Neural cell (in vitro differentiated cells): ENCODE measurements at regions not wholly inside any gene's neighbourhood (a gene's known extent, or its start where the extent isn't known, plus 50 kb on each side); places are given as distances from the start of the nearest gene placed in this dataset.

Source experiments
- H2AFZ ChIP-seq: fragments of 200-600, 300-800 bp; sonication (generic), shearing (Covaris generic); 2 replicates; pipeline ENCODE4 v1.6.0; 2014; ENCODE audit warnings: low read depth, mild to moderate bottlenecking, antibody characterized with exemption, low read length, moderate library complexity
- H3F3A ChIP-seq: fragments of 200-600 bp; shearing (Covaris generic); 2 replicates; pipeline ENCODE4 v1.6.1; 2016; ENCODE audit warnings: mild to moderate bottlenecking, moderate library complexity, mixed read lengths, antibody characterized with exemption, low read length; ENCODE audit not compliant: insufficient read depth, poor library complexity, severe bottlenecking
- H3K27ac ChIP-seq: fragments of 200-600, 300-800 bp; sonication (generic), shearing (Covaris generic); 2 replicates; pipeline ENCODE4 v1.5.1; 2014; ENCODE audit warnings: mild to moderate bottlenecking, low read length, moderate library complexity
- H3K27me3 ChIP-seq: fragments of 300-800, 200-600 bp; sonication (generic), shearing (Covaris generic); 2 replicates; pipeline ENCODE4 v1.6.0; 2014; ENCODE audit warnings: mild to moderate bottlenecking, low read depth, low read length, moderate library complexity; ENCODE audit not compliant: insufficient read depth
- H3K36me3 ChIP-seq: fragments of 300-800, 200-600 bp; sonication (generic), shearing (Covaris generic); 2 replicates; pipeline ENCODE4 v1.5.1; 2014; ENCODE audit warnings: mild to moderate bottlenecking, antibody characterized with exemption, low read length, moderate library complexity; ENCODE audit not compliant: insufficient read depth
- H3K4me2 ChIP-seq: fragments of 300-800, 200-600 bp; sonication (generic), shearing (Covaris generic); 2 replicates; pipeline ENCODE4 v1.6.0; 2014; ENCODE audit warnings: mild to moderate bottlenecking, low read length
- H3K4me3 ChIP-seq: fragments of 300-800, 200-600 bp; sonication (generic), shearing (Covaris generic); 2 replicates; pipeline ENCODE4 v1.5.1; 2014; ENCODE audit warnings: mild to moderate bottlenecking, low read length, moderate library complexity
- H3K79me2 ChIP-seq: fragments of 200-600 bp; shearing (Covaris generic); replicated peaks from 2 replicates; pipeline ENCODE4 v1.6.0; 2014; ENCODE audit warnings: mild to moderate bottlenecking, low read length, moderate library complexity; ENCODE audit not compliant: insufficient read depth
- H3K9ac ChIP-seq: fragments of 300-800, 200-600 bp; sonication (generic), shearing (Covaris generic); 2 replicates; pipeline ENCODE4 v1.6.1; 2016; ENCODE audit warnings: mild to moderate bottlenecking, low read length, mixed read lengths
- H3K9me2 ChIP-seq: fragments of 200-600 bp; shearing (Covaris generic); 2 replicates; pipeline ENCODE4 v1.6.1; 2016; ENCODE audit warnings: mild to moderate bottlenecking, low read length, mixed read lengths; ENCODE audit not compliant: insufficient read depth
- H3K9me3 ChIP-seq: fragments of 200-600, 300-800 bp; sonication (generic), shearing (Covaris generic); 2 replicates; pipeline ENCODE4 v1.6.1; 2016; ENCODE audit warnings: mild to moderate bottlenecking, mixed run types, low read length, moderate library complexity, mixed read lengths
- H4K20me1 ChIP-seq: fragments of 200-600 bp; shearing (Covaris generic); 2 replicates; pipeline ENCODE4 v1.6.1; 2016; ENCODE audit warnings: mild to moderate bottlenecking, mixed run types; ENCODE audit not compliant: insufficient read depth
- EP300 ChIP-seq: fragments of 450-650 bp; conservative IDR thresholded peaks from 2 replicates; pipeline ENCODE4 v1.6.1; 2014; ENCODE audit warnings: antibody characterized with exemption, mild to moderate bottlenecking, moderate library complexity; ENCODE audit not compliant: poor library complexity, severe bottlenecking
- EZH2 ChIP-seq: fragments of 200-600, 300-800 bp; shearing (Covaris generic), sonication (generic); IDR thresholded peaks from 2 replicates; pipeline ENCODE4 v1.6.1; 2014; ENCODE audit warnings: antibody characterized with exemption, low read length, borderline replicate concordance, mild to moderate bottlenecking; ENCODE audit not compliant: insufficient read depth, poor library complexity, severe bottlenecking
- MXI1 ChIP-seq: fragments of 450-650 bp; conservative IDR thresholded peaks from 2 replicates; pipeline ENCODE4 v1.6.1; 2014; ENCODE audit warnings: antibody characterized with exemption, mild to moderate bottlenecking; ENCODE audit not compliant: poor library complexity, severe bottlenecking
- POLR2AphosphoS5 ChIP-seq: IDR thresholded peaks from 2 replicates; pipeline ENCODE4 v1.6.1; 2012
- RAD21 ChIP-seq: fragments of 450-650 bp; conservative IDR thresholded peaks from 2 replicates; pipeline ENCODE4 v1.6.1; 2014; ENCODE audit warnings: antibody characterized with exemption, mild to moderate bottlenecking, moderate library complexity
- REST ChIP-seq: IDR thresholded peaks from 2 replicates; pipeline ENCODE4 v1.6.1; 2012; ENCODE audit warnings: borderline replicate concordance
- SMC3 ChIP-seq: fragments of 450-650 bp; conservative IDR thresholded peaks from 2 replicates; pipeline ENCODE4 v1.6.1; 2014; ENCODE audit warnings: antibody characterized with exemption, mild to moderate bottlenecking, moderate library complexity; ENCODE audit not compliant: poor library complexity
- TAF1 ChIP-seq: IDR thresholded peaks from 2 replicates; pipeline ENCODE4 v1.6.1; 2012; ENCODE audit warnings: low read depth
- TF ChIP-seq, protein P1 (sequence below): fragments of 450-650 bp; IDR thresholded peaks from 2 replicates; pipeline ENCODE4 v1.5.1; 2014; ENCODE audit warnings: antibody characterized with exemption, mild to moderate bottlenecking, moderate library complexity; ENCODE audit not compliant: poor library complexity, severe bottlenecking

DNA sequence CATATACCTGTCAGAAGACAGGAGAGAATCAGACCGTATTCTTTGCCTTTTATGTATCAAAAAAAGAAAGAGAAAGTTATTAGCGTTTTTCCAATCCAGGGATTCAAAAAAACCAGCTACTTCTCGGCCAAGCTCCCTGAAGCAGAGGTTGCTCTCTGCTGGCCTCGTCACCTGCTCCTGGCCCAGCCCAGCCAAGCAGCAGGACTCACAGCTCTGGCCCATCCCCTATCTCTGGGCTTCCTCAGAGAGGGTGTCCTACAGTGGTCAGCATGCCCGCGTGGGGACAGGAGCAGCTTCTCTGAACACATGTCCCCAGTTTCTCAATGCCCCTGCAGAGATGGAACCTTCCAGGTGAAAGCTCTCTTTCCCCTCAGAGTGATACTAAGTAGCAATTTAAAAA, 209.0 kb downstream of the URI1 start:
- Histone ChIP-seq H3K9me2 (no peaks in the 10 kb centered on the region), H2AFZ (no peak overlapping the region), H3K4me3 (no peak overlapping the region), H4K20me1 (no peaks in the 10 kb centered on the region), H3K9me3 (no peaks in the 10 kb centered on the region), H3K4me2 (no peak overlapping the region), H3K9ac (no peak overlapping the region), H3K79me2 (no peaks in the 10 kb centered on the region), H3K36me3 (no peaks in the 10 kb centered on the region), H3K27me3 (no peaks in the 10 kb centered on the region), H3F3A (no peaks in the 10 kb centered on the region), H3K27ac (no peak overlapping the region)
- no peak for TF ChIP-seq TAF1
- no peak for TF ChIP-seq POLR2AphosphoS5
- TF ChIP-seq MXI1: no peak
- no peak for TF ChIP-seq EZH2
- no peak for TF ChIP-seq REST
- no peak for TF ChIP-seq EP300
- TF ChIP-seq, protein P1, sequence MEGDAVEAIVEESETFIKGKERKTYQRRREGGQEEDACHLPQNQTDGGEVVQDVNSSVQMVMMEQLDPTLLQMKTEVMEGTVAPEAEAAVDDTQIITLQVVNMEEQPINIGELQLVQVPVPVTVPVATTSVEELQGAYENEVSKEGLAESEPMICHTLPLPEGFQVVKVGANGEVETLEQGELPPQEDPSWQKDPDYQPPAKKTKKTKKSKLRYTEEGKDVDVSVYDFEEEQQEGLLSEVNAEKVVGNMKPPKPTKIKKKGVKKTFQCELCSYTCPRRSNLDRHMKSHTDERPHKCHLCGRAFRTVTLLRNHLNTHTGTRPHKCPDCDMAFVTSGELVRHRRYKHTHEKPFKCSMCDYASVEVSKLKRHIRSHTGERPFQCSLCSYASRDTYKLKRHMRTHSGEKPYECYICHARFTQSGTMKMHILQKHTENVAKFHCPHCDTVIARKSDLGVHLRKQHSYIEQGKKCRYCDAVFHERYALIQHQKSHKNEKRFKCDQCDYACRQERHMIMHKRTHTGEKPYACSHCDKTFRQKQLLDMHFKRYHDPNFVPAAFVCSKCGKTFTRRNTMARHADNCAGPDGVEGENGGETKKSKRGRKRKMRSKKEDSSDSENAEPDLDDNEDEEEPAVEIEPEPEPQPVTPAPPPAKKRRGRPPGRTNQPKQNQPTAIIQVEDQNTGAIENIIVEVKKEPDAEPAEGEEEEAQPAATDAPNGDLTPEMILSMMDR: no peak
- no peak for TF ChIP-seq SMC3
- no peak for TF ChIP-seq RAD21

- no peak overlapping the region for H2AFZ ChIP-seq
- no peaks in the 10 kb centered on the region for H3K9me3 ChIP-seq
- H3K27ac ChIP-seq: no peak overlapping the region
- H4K20me1 ChIP-seq: no peaks in the 10 kb centered on the region
- H3K27me3 ChIP-seq: no peaks in the 10 kb centered on the region
- TF ChIP-seq POLR2AphosphoS5 (no peak), REST (no peak), SMC3 (no peak), RAD21 (no peak), TAF1 (no peak), EZH2 (no peak), EP300 (no peak), MXI1 (no peak)
- TF ChIP-seq, protein P1: no peak
- H3K4me3 ChIP-seq: no peak overlapping the region
- no peaks in the 10 kb centered on the region for H3K9me2 ChIP-seq
- no peaks in the 10 kb centered on the region for H3K79me2 ChIP-seq
- H3F3A ChIP-seq: no peaks in the 10 kb centered on the region
- no peak overlapping the region for H3K9ac ChIP-seq
- no peaks in the 10 kb centered on the region for H3K36me3 ChIP-seq
- H3K4me2 ChIP-seq: no peak overlapping the region
Measured at GRCh38 chr19:30152510-30153291, 210.7 kb downstream of the URI1 start.
